ENCODE measurements at regions not wholly inside any gene's neighbourhood (a gene's known extent, or its start where the extent isn't known, plus 50 kb on each side); places are given as distances from the start of the nearest gene placed in this dataset.

- TF ChIP-seq EZH2 (IDR thresholded peaks at IDR 0.05; ENCODE audit: borderline replicate concordance, low read depth, low read length, poor library complexity, severe bottlenecking) (no peak), CTCF (conservative IDR thresholded peaks at IDR 0.05; ENCODE audit: low read depth, low read length) (no peak)
Observed at GRCh38 chr2:84088656-84089055, 370.4 kb downstream of the SUCLG1 start.

Data from A673 (cell line).